IPS DF 6.9 (cell line): ENCODE measurements at regions not wholly inside any gene's neighbourhood (a gene's known extent, or its start where the extent isn't known, plus 50 kb on each side); places are given as distances from the start of the nearest gene placed in this dataset.
A peak's percentile ranks its signal among the peaks of the same experiment; 100 is the strongest.

Experiments used
- DNase-seq: peaks from one replicate; pipeline ENCODE4 v3.0.0-alpha.2; 2013; ENCODE audit warnings: low read depth, low spot score
- H3K27ac ChIP-seq: one replicate; pipeline ENCODE4 v1.5.1; 2013; ENCODE audit warnings: low read length, control low read depth
- H3K27me3 ChIP-seq: 2 replicates; pipeline ENCODE4 v1.6.1; 2013; ENCODE audit warnings: mild to moderate bottlenecking, low read length; ENCODE audit not compliant: control insufficient read depth, insufficient read depth
- H3K36me3 ChIP-seq: 2 replicates; pipeline ENCODE4 v1.6.1; 2013; ENCODE audit warnings: low read length; ENCODE audit not compliant: control insufficient read depth, insufficient read depth
- H3K4me1 ChIP-seq: 2 replicates; pipeline ENCODE4 v1.6.1; 2013; ENCODE audit warnings: low read length; ENCODE audit not compliant: control insufficient read depth, insufficient read depth
- H3K4me3 ChIP-seq: 2 replicates; pipeline ENCODE4 v1.5.1; 2013; ENCODE audit warnings: mild to moderate bottlenecking, low read length
- H3K9me3 ChIP-seq: 2 replicates; pipeline ENCODE4 v1.6.1; 2013; ENCODE audit warnings: low read length, inconsistent platforms; ENCODE audit not compliant: control insufficient read depth, insufficient read depth
- WGBS: extraction: QIAGEN DNeasy Blood & Tissue Kit; methylation state at CpG from one replicate; pipeline ENCODE4 v1.1.7; 2013; ENCODE audit warnings: mixed read lengths, missing lambda C conversion rate; ENCODE audit not compliant: insufficient read length, insufficient coverage; 5-methylcytosine and 5-hydroxymethylcytosine counted together

- Histone ChIP-seq H3K36me3 (no peaks in the 10 kb centered on the region), H3K9me3 (no peaks in the 10 kb centered on the region), H3K4me1 (no peaks in the 10 kb centered on the region; the same call in 1 of the 2 replicates), H3K27me3 (no peaks in the 10 kb centered on the region), H3K4me3 (no peak overlapping the region), H3K27ac (no peak overlapping the region)
- no peak for DNase-seq
- no CpG with 5 or more reads among the region's 3 CpGs for WGBS
Observed at GRCh38 chr10:81008726-81009125, 471.0 kb downstream of the SH2D4B start.

- Histone ChIP-seq H3K36me3 (no peaks in the 10 kb centered on the region), H3K27ac (no peak overlapping the region), H3K4me1 (no peaks in the 10 kb centered on the region; the same call in 1 of the 2 replicates), H3K27me3 (no peaks in the 10 kb centered on the region), H3K9me3 (no peaks in the 10 kb centered on the region), H3K4me3 (no peak overlapping the region)
- no CpG with 5 or more reads among the region's 5 CpGs for WGBS
- DNase-seq, result no peak
Observed at GRCh38 chr10:81009296-81009695, 471.6 kb downstream of the SH2D4B start.

GRCh38 chr10:81013771-81014170 lies 476.1 kb downstream of the SH2D4B start:
- no CpG with 5 or more reads among the region's 5 CpGs for WGBS
- no peaks in the 10 kb centered on the region for H3K27me3 ChIP-seq
- H3K27ac ChIP-seq, result no peak overlapping the region
- no peak overlapping the region for H3K4me3 ChIP-seq
- H3K36me3 ChIP-seq, result no peaks in the 10 kb centered on the region
- H3K9me3 ChIP-seq, result no peaks in the 10 kb centered on the region
- no peaks in the 10 kb centered on the region; the same call in 1 of the 2 replicates for H3K4me1 ChIP-seq
- DNase-seq, result no peak

- H3K4me1 ChIP-seq, result no peaks in the 10 kb centered on the region
- H3K27me3 ChIP-seq, result no peaks in the 10 kb centered on the region
- H3K27ac ChIP-seq, result no peak overlapping the region
- H3K36me3 ChIP-seq, result no peaks in the 10 kb centered on the region
- H3K9me3 ChIP-seq, result no peaks in the 10 kb centered on the region
- WGBS, result no CpG with 5 or more reads among the region's 8 CpGs
- no peak overlapping the region for H3K4me3 ChIP-seq
- DNase-seq, result peak; percentile 27
Observed at GRCh38 chr10:81019029-81019890, 481.6 kb downstream of the SH2D4B start.

- Histone ChIP-seq H3K27me3 (no peaks in the 10 kb centered on the region), H3K9me3 (no peaks in the 10 kb centered on the region), H3K36me3 (no peaks in the 10 kb centered on the region), H3K27ac (no peak overlapping the region), H3K4me1 (no peaks in the 10 kb centered on the region), H3K4me3 (no peak overlapping the region)
- DNase-seq, result no peak
- no CpG with 5 or more reads among the region's 3 CpGs for WGBS
Observed at GRCh38 chr10:81021428-81022129, 483.9 kb downstream of the SH2D4B start.

GRCh38 chr10:81026591-81026990 lies 488.9 kb downstream of the SH2D4B start:
- no peaks in the 10 kb centered on the region for H3K36me3 ChIP-seq
- no peaks in the 10 kb centered on the region for H3K27me3 ChIP-seq
- H3K27ac ChIP-seq, result no peak overlapping the region
- no peak overlapping the region for H3K4me3 ChIP-seq
- no peaks in the 10 kb centered on the region; the same call in 1 of the 2 replicates for H3K4me1 ChIP-seq
- no peak for DNase-seq
- WGBS, result no CpG with 5 or more reads among the region's 3 CpGs
- H3K9me3 ChIP-seq, result no peaks in the 10 kb centered on the region; the same call in 1 of the 2 replicates

GRCh38 chr10:81027223-81027622 lies 489.5 kb downstream of the SH2D4B start:
- Histone ChIP-seq H3K4me1 (no peaks in the 10 kb centered on the region; the same call in 1 of the 2 replicates), H3K27me3 (no peaks in the 10 kb centered on the region), H3K4me3 (no peak overlapping the region), H3K36me3 (no peaks in the 10 kb centered on the region), H3K9me3 (no peaks in the 10 kb centered on the region; the same call in 1 of the 2 replicates), H3K27ac (no peak overlapping the region)
- no CpG with 5 or more reads among the region's 1 CpG for WGBS
- no peak for DNase-seq

- Histone ChIP-seq H3K36me3 (no peaks in the 10 kb centered on the region), H3K27me3 (no peaks in the 10 kb centered on the region), H3K4me1 (no peaks in the 10 kb centered on the region; the same call in 1 of the 2 replicates), H3K4me3 (no peak overlapping the region), H3K9me3 (no peaks in the 10 kb centered on the region; the same call in 1 of the 2 replicates), H3K27ac (no peak overlapping the region)
- no peak for DNase-seq
- WGBS, result no CpG with 5 or more reads among the region's 4 CpGs
Observed at GRCh38 chr10:81027706-81028105, 490.0 kb downstream of the SH2D4B start.

- Histone ChIP-seq H3K4me1 (no peaks in the 10 kb centered on the region; the same call in 1 of the 2 replicates), H3K27ac (no peak overlapping the region), H3K27me3 (no peaks in the 10 kb centered on the region), H3K9me3 (no peaks in the 10 kb centered on the region; the same call in 1 of the 2 replicates), H3K4me3 (no peak overlapping the region), H3K36me3 (no peaks in the 10 kb centered on the region)
- WGBS, result no CpG with 5 or more reads among the region's 1 CpG
- no peak for DNase-seq
Observed at GRCh38 chr10:81031774-81032173, 494.1 kb downstream of the SH2D4B start.

GRCh38 chr10:81034383-81034782 lies 496.7 kb downstream of the SH2D4B start:
- WGBS, result no CpG with 5 or more reads among the region's 4 CpGs
- DNase-seq, result no peak
- no peaks in the 10 kb centered on the region for H3K4me1 ChIP-seq
- H3K4me3 ChIP-seq, result no peak overlapping the region
- no peak overlapping the region for H3K27ac ChIP-seq
- no peaks in the 10 kb centered on the region for H3K36me3 ChIP-seq
- no peaks in the 10 kb centered on the region for H3K27me3 ChIP-seq
- H3K9me3 ChIP-seq, result no peaks in the 10 kb centered on the region
